Stimulated activated CD4-positive, alpha-beta T cell treated with anti-CD3 and anti-CD28 coated beads, Interleukin-1b, Interleukin-23, amount 100 ng/mL, for 4 hours (primary cell): ENCODE measurements at regions not wholly inside any gene's neighbourhood (a gene's known extent, or its start where the extent isn't known, plus 50 kb on each side); places are given as distances from the start of the nearest gene placed in this dataset.
A peak's percentile ranks its signal among the peaks of the same experiment; 100 is the strongest.
"Not testable (repeated sequence)": the region's sequence is repeated elsewhere in the genome, so short reads cannot be mapped to it uniquely, and the experiment has no call there.

Source experiments
- DNase-seq, 2 donors: peaks; one replicate each; pipeline ENCODE4 v3.0.0-alpha.2; 2020; ENCODE audit warnings: low read depth in 2 of 2

DNA sequence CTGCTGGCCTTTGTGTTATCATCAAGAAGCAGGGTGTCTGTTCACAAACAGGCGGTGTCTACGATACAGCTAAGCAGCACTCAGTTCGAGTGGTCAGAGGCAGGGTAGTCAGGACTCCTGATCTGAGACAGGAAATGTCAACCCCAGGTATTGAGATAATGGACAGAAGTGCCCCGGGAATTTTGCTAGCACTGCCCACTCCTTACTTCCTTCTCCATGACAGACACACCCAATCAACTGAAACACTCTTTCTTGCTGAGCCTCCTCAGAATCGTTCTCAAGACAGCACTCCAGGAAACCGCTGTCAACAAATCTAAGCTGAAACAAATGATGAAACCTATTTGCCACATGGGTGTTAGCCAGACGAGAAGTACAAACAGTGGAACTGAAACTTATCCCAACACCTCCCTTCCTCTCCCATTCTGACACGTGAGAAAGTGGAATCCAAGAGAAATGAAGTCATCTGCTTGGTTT, 109.3 kb downstream of the GTF2IRD2B start:
- not testable (repeated sequence) for DNase-seq

GRCh38 chr7:75205367-75206085, 113.1 kb downstream of the GTF2IRD2B start:
- not testable (repeated sequence) for DNase-seq

DNA sequence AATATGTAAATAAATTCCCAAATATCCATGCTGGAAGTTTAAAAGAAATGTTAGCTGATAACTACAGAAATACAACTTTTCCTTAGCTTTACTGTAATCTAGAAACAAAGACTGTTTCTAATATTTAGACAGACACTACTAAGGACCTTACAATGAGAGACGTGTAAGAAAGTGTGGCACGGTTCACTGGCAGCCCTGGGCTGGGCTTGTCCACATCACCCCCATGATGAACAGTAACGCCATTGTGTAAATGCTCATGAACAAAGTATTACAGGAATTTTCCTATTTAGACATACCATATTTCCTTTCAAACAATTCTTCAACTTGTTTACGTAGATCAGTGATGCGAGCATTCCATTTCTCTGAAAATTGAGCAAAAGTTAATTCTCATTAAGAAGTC, 123.1 kb downstream of the GTF2IRD2B start:
- DNase-seq = not testable (repeated sequence)

DNA sequence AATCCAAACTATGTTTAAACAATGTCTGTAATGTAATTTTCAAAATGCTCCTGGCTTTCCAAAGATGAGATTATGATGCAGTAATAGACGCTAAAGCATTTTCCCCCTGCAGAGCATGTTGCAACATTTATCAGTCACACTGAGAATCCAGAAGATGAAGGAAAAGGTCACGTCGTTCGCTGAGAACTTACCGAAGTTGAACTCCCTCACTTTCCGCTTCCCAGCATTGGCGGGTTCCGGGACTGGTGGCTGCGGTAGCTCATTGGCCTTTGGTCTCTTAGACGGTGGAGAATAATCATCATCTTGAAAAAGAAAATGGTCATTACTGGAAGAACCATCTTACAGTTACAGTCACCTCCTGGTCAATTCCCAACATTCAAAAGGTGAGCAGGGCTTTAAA, 124.6 kb downstream of the GTF2IRD2B start:
- not testable (repeated sequence) for DNase-seq

DNA sequence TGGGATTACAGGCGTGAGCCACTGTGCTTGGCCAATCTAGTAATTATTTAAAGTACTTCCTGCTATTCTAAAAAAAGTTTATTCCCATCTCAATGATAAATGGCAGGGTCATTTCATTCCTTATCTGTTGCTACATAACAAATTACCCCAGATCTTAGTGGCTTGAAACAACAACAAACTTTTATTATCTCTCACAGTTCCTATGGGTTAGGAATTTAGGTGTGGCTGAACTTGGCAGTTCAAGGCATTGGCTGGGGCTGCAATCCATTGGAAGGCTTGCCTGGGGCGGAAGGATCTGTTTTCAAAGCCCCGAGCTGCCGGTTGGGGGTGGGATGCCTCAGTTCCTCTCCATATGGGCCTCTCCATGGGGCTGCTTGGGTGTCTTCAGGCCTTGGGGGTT, 133.7 kb downstream of the GTF2IRD2B start:
- not testable (repeated sequence) for DNase-seq

GRCh38 chr7:75229558-75229957, 137.2 kb downstream of the GTF2IRD2B start:
- not testable (repeated sequence) for DNase-seq

DNA sequence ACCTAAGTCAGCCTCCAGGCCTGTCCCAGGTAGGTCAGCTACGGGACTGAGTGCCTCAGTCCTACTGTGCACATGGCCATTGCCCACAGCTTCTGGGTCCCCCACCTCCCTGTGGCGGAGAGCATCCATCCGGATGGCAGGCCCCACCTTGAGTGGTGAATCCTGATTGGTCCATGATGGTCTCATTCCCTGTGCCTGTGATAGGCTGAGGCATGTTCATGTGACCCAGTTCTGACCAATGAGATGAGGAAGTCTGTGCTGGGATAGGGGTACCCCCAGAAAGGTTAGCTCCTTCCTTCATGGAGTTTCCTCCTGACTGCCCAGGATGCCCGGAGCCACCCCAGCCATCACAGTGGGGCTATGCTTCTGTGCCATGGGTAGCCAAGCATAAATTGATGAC, 138.2 kb downstream of the GTF2IRD2B start:
- not testable (repeated sequence) for DNase-seq

DNA sequence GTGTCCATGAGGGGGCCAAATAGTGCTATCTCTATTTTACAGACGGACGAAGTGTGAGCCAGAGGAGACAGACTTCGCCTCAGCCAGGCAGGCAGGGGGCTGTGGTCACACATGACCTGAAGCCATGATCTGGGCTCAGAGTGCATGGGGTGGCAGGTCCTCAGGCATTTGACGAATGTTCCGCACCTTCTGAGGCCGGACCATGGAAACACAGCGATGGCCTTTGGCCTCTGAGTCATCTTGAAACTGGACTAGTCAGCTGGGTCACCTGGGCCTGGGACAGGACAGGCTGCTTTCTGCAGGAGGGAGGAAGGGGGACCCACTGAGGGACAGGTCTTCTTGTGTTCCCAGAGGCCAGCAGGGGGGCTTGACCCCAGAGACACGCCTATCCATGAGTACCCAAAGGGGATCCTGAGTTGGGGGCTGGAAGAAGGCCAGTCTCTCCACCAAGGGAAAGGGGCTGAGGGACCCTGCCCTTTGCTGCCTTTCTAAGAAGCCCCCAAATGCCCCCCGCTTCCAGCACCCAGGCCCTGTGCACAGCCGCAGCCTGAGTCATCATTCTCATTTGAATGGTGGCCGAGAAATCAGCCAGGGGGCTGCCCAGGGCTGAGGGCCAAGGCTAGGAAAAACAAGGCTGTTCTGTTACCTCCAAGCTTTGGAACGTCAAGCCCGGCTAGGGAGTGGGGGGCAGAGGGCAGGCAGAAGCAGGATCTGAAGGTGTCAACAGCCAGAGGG, 142.9 kb downstream of the GTF2IRD2B start:
- DNase-seq = not testable (repeated sequence)

DNA sequence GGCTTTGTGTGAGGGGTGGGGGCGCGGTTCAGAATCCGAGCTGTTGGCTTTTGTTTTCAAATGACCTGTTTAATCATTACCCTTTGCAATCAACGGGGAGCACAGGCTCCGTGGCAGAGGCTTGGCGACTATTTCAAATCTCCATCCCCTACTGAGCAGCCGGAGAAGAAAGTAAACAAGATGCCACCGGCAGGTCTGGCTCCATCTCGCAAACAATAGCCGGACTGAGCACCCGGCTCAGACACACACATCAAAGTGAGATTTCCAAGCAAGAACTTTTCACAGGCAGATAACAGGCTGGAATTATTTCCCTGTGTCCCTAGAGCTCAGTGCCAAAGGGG, 143.4 kb downstream of the GTF2IRD2B start:
- not testable (repeated sequence) for DNase-seq

DNA sequence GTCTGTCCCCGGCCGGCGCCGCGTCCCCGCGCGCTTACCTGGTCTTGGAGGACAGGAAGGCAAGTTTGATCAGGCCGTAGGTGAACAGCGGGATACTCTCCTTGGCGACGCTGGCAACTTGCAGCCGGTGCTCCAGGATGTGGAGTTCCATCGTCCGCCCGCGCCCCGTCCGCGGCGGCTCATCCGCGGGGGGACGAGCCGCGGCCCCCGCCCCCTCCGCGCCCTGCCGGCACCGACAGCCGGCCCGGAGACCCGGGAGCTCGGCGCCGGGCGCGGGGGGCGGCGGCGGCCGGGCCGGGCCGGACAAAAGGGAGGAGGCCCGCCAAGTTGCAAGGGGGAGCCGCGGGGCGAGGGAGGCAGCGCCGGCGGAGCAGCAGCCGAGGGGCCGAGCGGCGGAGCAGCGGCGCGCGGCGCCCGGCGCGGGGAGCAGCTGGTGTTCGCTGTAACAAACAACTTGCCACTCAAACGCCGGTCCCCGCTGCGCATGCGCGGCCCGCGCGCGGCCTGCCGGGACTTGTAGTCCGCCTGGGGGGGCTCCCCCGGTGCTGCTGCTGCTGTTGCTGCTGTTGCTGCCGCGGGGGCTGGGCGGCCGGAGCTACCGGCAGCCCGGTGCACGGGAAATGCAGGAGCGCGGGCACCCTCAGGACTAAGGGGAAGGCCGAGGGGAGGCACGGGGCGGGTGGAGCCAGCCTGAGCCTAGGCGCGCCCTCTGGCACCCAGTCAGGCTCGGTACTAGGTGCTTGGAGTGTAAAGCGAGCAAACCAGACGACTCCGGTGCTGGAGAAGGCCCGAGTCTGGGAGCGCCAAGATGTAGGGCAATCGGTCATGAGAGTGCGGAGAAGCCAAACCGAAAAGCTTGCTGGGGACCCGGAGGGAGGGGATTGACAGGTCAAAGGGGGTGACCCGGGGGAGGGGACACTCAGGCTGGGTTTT, 145.1 kb downstream of the GTF2IRD2B start:
- peak; percentile 34 to 36 for DNase-seq

DNA sequence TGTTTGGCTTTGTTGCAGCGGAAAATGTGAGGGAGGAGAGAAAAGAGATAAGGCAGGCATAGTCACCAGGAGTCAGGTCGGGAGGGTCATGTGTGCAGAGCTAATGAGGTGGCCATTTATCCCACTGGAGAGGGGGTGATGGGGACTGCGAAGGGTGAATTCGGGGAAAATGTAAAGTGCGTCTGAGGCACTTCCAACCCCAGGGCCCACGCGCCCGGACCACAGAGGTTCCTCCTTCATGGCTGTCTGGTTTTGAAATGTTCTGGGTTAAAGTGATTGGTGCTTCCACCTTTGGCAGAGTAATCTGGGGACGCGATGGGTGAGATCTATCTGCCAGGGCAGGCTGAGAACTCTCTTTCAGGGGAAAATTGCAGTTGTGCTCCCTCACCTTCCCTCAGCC, 145.9 kb downstream of the GTF2IRD2B start:
- not testable (repeated sequence) for DNase-seq

GRCh38 chr7:75243638-75244037, 151.2 kb downstream of the GTF2IRD2B start:
- not testable (repeated sequence) for DNase-seq

DNA sequence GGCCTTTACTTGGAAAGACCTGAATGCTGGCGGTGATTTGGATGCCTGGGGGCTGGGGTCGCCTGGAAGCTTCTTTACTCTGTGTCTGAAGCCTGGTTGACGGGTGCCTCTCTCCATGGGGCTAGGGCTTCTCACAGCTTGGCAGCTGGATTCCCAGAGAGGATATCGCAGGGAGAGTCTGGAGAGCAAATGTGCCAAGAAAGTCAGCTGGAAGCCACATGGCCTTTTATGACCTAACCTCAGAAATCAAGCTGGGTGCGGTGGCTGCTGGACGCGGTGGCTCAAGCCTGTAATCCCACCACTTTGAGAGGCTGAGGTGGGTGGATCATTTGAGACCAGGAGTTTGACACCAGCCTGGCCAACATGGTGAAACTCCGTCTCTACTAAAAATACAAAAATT, 147.2 kb upstream of the TRIM73 start:
- DNase-seq = not testable (repeated sequence)

GRCh38 chr7:75254238-75254637, 141.2 kb upstream of the TRIM73 start:
- DNase-seq = not testable (repeated sequence)

- not testable (repeated sequence) for DNase-seq
Observed at GRCh38 chr7:75257442-75257841, 138.0 kb upstream of the TRIM73 start.

DNA sequence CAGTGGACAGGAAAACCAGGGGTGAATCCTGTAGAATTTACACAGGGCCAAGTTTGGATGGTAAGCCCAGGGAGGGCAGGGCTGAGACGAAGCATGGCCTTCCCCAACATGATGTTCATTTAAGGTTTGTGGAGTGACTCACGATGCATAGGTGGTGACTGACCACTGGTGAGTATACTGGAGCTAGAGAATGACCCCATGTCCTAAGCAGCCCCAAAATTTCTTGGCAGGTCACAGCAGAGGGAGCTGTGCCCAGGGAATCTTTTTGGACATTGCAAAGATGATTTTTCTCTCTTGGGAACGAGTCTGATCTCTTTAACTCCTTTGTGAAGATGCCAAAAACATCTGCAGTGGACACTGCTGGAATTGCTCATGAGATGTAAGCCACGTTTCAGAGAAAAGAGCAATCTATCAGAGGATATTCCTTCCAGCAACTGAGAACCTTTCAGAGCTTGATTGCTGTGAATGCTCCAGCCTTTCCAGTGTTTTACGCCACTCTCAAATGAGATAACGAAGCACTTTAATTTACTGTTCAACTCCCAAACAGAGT, 135.9 kb upstream of the TRIM73 start:
- not testable (repeated sequence) for DNase-seq

- DNase-seq = not testable (repeated sequence)
Observed at GRCh38 chr7:75261660-75262059, 133.8 kb upstream of the TRIM73 start.

GRCh38 chr7:75268158-75268557, 127.3 kb upstream of the TRIM73 start:
- DNase-seq = not testable (repeated sequence)

GRCh38 chr7:75269159-75269558, 126.3 kb upstream of the TRIM73 start:
- not testable (repeated sequence) for DNase-seq

- not testable (repeated sequence) for DNase-seq
Observed at GRCh38 chr7:75274114-75274513, 121.3 kb upstream of the TRIM73 start.
